ENCODE measurements at regions not wholly inside any gene's neighbourhood (a gene's known extent, or its start where the extent isn't known, plus 50 kb on each side); places are given as distances from the start of the nearest gene placed in this dataset.

DNA sequence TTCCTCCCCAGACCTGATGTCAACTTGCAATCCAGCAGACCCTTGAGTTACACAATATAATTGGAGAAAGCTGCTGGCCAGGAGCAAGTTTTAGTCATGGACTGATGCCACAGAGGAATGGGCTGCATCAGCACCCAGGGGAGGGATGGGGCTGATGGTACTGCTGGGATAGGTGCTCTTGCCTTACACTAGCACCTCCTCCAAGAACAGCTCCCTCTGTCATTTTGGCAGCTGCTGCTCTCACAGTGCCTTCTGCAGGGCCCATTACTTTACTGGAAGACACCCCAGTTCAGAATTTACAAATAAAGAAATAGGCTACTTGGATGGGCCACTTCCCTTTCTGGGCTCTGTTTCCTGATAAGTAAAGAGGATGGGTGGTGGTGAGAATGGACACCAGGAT, 85.3 kb upstream of the RORA start:
- H3K36me3 ChIP-seq (replicated peaks; ENCODE audit: low read depth, low read length): no peaks in the 10 kb centered on the region
- H3K79me2 ChIP-seq (ENCODE audit: low read length): no peaks in the 10 kb centered on the region
- H3K27ac ChIP-seq (ENCODE audit: low read length): no peak overlapping the region
- no peak overlapping the region for H2AFZ ChIP-seq (ENCODE audit: low read depth, low read length)
- no peaks in the 10 kb centered on the region for H3K27me3 ChIP-seq (ENCODE audit: low read depth, low read length)
- no peak overlapping the region for H3K9ac ChIP-seq (ENCODE audit: low read length)
- H3K4me1 ChIP-seq (ENCODE audit: low read length): no peaks in the 10 kb centered on the region
- no peaks in the 10 kb centered on the region for H3K9me3 ChIP-seq (ENCODE audit: insufficient read depth, low read length)
- no peak overlapping the region for H3K4me2 ChIP-seq (ENCODE audit: low read length)
- H4K20me1 ChIP-seq (ENCODE audit: insufficient read depth, low read length): no peaks in the 10 kb centered on the region
- TF ChIP-seq, protein P1, sequence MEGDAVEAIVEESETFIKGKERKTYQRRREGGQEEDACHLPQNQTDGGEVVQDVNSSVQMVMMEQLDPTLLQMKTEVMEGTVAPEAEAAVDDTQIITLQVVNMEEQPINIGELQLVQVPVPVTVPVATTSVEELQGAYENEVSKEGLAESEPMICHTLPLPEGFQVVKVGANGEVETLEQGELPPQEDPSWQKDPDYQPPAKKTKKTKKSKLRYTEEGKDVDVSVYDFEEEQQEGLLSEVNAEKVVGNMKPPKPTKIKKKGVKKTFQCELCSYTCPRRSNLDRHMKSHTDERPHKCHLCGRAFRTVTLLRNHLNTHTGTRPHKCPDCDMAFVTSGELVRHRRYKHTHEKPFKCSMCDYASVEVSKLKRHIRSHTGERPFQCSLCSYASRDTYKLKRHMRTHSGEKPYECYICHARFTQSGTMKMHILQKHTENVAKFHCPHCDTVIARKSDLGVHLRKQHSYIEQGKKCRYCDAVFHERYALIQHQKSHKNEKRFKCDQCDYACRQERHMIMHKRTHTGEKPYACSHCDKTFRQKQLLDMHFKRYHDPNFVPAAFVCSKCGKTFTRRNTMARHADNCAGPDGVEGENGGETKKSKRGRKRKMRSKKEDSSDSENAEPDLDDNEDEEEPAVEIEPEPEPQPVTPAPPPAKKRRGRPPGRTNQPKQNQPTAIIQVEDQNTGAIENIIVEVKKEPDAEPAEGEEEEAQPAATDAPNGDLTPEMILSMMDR (IDR thresholded peaks at IDR 0.05; ENCODE audit: low read depth, low read length): no peak
- no peak for TF ChIP-seq EZH2phosphoT487 (IDR thresholded peaks at IDR 0.05; ENCODE audit: low read depth)
- no peak overlapping the region for H3K4me3 ChIP-seq (ENCODE audit: low read length)

DNA sequence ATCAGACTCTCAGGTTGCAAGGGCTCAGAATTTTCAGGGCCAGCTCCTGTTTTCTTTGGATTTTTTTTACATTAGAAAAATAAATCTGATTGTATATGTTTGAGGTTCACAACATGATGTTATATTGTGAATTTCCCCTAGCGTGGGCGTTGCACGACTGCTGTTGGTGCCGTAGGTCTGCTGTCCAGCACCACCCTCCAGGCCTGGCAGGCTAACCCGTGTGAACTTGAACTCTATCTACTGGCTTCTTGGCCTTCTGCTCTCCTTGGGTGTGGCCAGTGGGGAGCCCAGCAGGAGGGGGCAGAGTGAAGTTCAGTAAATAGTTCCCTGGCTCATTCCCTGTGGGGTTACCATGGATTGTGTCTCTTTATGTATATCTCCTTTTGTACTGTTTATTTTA, 80.5 kb upstream of the RORA start:
- TF ChIP-seq, protein P1 (IDR thresholded peaks at IDR 0.05; ENCODE audit: low read depth, low read length): no peak
- no peak for TF ChIP-seq EZH2phosphoT487 (IDR thresholded peaks at IDR 0.05; ENCODE audit: low read depth)

DNA sequence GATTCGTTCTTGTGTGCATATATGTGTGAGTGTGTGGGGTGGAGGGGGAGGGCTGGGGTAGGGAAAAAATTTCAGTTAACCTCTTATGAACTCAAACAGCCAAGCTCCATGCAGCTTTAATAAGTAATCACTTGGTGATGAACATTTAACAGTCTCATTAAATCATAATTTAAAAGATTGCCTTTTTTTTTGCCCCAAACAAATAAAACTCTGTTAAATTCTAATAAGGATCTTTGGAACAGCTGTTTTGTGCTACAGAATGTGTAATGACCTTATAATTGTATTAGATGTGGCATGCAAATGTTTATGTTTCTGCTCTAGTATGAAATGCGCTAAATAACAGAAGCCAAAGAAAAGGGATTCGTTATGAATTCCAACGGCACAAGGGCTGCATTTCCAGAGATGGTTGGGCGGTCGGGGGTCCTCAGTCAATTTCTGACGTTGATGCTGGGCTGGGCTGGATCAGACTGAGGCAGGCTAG, 80.0 kb upstream of the RORA start:
- TF ChIP-seq, protein P1 (IDR thresholded peaks at IDR 0.05; ENCODE audit: low read depth, low read length): no peak
- TF ChIP-seq EZH2phosphoT487 (IDR thresholded peaks at IDR 0.05; ENCODE audit: low read depth): no peak
- no peak overlapping the region for H3K4me3 ChIP-seq (ENCODE audit: low read length)
- no peak overlapping the region for H3K4me2 ChIP-seq (ENCODE audit: low read length)
- no peaks in the 10 kb centered on the region for H4K20me1 ChIP-seq (ENCODE audit: insufficient read depth, low read length)
- no peak overlapping the region for H3K9ac ChIP-seq (ENCODE audit: low read length)
- H3K4me1 ChIP-seq (ENCODE audit: low read length): no peaks in the 10 kb centered on the region
- no peaks in the 10 kb centered on the region for H3K79me2 ChIP-seq (ENCODE audit: low read length)
- H3K27me3 ChIP-seq (ENCODE audit: low read depth, low read length): no peaks in the 10 kb centered on the region
- H3K9me3 ChIP-seq (ENCODE audit: insufficient read depth, low read length): no peaks in the 10 kb centered on the region
- H2AFZ ChIP-seq (ENCODE audit: low read depth, low read length): no peak overlapping the region
- no peaks in the 10 kb centered on the region for H3K36me3 ChIP-seq (replicated peaks; ENCODE audit: low read depth, low read length)
- no peak overlapping the region for H3K27ac ChIP-seq (ENCODE audit: low read length)

More for the DNA sequence above, 80.5 kb upstream of the RORA start:
- H3K4me1 ChIP-seq (ENCODE audit: low read length): no peaks in the 10 kb centered on the region
- H3K9me3 ChIP-seq (ENCODE audit: insufficient read depth, low read length): no peaks in the 10 kb centered on the region
- H3K4me3 ChIP-seq (ENCODE audit: low read length): no peak overlapping the region
- H3K9ac ChIP-seq (ENCODE audit: low read length): no peak overlapping the region
- no peak overlapping the region for H3K4me2 ChIP-seq (ENCODE audit: low read length)
- H4K20me1 ChIP-seq (ENCODE audit: insufficient read depth, low read length): no peaks in the 10 kb centered on the region
- H2AFZ ChIP-seq (ENCODE audit: low read depth, low read length): no peak overlapping the region
- H3K79me2 ChIP-seq (ENCODE audit: low read length): no peaks in the 10 kb centered on the region
- H3K27me3 ChIP-seq (ENCODE audit: low read depth, low read length): no peaks in the 10 kb centered on the region
- no peaks in the 10 kb centered on the region for H3K36me3 ChIP-seq (replicated peaks; ENCODE audit: low read depth, low read length)
- no peak overlapping the region for H3K27ac ChIP-seq (ENCODE audit: low read length)

DNA sequence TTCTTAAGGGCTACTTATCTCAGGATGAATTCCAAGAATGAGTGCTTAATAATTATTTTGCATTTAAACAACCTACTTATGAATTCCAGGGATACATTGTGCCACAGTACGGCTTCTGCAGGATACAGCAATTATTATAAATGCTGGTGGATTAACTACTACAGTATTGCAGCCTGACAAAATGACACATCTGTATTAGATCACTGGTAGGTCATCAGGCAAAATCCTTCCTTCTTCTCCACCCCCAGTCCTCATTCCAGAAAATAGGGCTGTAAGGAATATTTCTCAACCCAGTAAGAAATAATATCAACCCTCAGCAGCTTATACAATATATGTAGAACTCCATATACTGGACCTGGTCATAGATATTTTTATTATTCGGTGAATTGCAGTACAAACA, 79.3 kb upstream of the RORA start:
- Histone ChIP-seq H2AFZ (ENCODE audit: low read depth, low read length) (no peak overlapping the region), H3K4me1 (ENCODE audit: low read length) (no peaks in the 10 kb centered on the region), H3K36me3 (replicated peaks; ENCODE audit: low read depth, low read length) (no peaks in the 10 kb centered on the region), H3K27me3 (ENCODE audit: low read depth, low read length) (no peaks in the 10 kb centered on the region), H3K27ac (ENCODE audit: low read length) (no peak overlapping the region), H3K9ac (ENCODE audit: low read length) (no peak overlapping the region), H3K4me2 (ENCODE audit: low read length) (no peak overlapping the region), H3K4me3 (ENCODE audit: low read length) (no peak overlapping the region), H3K9me3 (ENCODE audit: insufficient read depth, low read length) (no peaks in the 10 kb centered on the region), H3K79me2 (ENCODE audit: low read length) (no peaks in the 10 kb centered on the region), H4K20me1 (ENCODE audit: insufficient read depth, low read length) (no peaks in the 10 kb centered on the region)
- TF ChIP-seq, protein P1 (IDR thresholded peaks at IDR 0.05; ENCODE audit: low read depth, low read length): no peak

All from OCI-LY3 (cell line).